Spleen (tissue), 7 donors: ENCODE measurements at regions not wholly inside any gene's neighbourhood (a gene's known extent, or its start where the extent isn't known, plus 50 kb on each side); places are given as distances from the start of the nearest gene placed in this dataset.

Experiments
- POLR2A ChIP-seq, 3 donors: fragments of 450-650 bp; IDR thresholded peaks; one replicate each; pipeline ENCODE4 v1.5.1; 2017; ENCODE audit warnings: antibody characterized with exemption in 3 of 3, mild to moderate bottlenecking in 1 of 3
- POLR2AphosphoS5 ChIP-seq, 3 donors: sonication (generic); formaldehyde crosslinking; IDR thresholded peaks; one replicate each; pipeline ENCODE4 v1.5.1; 2017; ENCODE audit warnings: antibody characterized with exemption in 3 of 3
- TF ChIP-seq, protein P1 (sequence below), 11 experiments: fragments of 200-600 bp in 7 of 11; fragments of 450-650 bp in 4 of 11; sonication (generic) in 4 of 11; IDR thresholded peaks in 8 of 11; conservative IDR thresholded peaks in 3 of 11; 1 replicate in 7 of 11; 2 replicates in 4 of 11; pipeline versions ENCODE4 v1.4.0 to v1.8.0; 2016 to 2021; ENCODE audit warnings: antibody characterized with exemption in 11 of 11, inconsistent platforms in 4 of 11, mild to moderate bottlenecking in 1 of 11
- donor health status: DM: no; HTN: no; CAD: no; lungs with moderate emphysema.
- donor health status: DM: no; HTN: no; CAD: no.
- donor health status: DM: no; HTN: no; CAD: no.

- TF ChIP-seq POLR2A (IDR thresholded peaks at IDR 0.05) (no peak), POLR2AphosphoS5 (IDR thresholded peaks at IDR 0.05) (no peak)
- TF ChIP-seq, protein P1, sequence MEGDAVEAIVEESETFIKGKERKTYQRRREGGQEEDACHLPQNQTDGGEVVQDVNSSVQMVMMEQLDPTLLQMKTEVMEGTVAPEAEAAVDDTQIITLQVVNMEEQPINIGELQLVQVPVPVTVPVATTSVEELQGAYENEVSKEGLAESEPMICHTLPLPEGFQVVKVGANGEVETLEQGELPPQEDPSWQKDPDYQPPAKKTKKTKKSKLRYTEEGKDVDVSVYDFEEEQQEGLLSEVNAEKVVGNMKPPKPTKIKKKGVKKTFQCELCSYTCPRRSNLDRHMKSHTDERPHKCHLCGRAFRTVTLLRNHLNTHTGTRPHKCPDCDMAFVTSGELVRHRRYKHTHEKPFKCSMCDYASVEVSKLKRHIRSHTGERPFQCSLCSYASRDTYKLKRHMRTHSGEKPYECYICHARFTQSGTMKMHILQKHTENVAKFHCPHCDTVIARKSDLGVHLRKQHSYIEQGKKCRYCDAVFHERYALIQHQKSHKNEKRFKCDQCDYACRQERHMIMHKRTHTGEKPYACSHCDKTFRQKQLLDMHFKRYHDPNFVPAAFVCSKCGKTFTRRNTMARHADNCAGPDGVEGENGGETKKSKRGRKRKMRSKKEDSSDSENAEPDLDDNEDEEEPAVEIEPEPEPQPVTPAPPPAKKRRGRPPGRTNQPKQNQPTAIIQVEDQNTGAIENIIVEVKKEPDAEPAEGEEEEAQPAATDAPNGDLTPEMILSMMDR (IDR thresholded peaks at IDR 0.05 in 8 of 11, conservative IDR thresholded peaks at IDR 0.05 in 3 of 11) = no peak
Observed at GRCh38 chr9:80013891-80014290, 442.1 kb downstream of the TLE4 start.
